ENCODE measurements at regions not wholly inside any gene's neighbourhood (a gene's known extent, or its start where the extent isn't known, plus 50 kb on each side); places are given as distances from the start of the nearest gene placed in this dataset. TPM values are rescaled to one million over a fixed set of nuclear protein-coding genes. Genes with fewer than 3 reads are reported as not detected.

- Histone ChIP-seq H3K9me3 (replicated peaks in 1 of 2; ENCODE audit: control insufficient read depth in 2 of 2, insufficient read depth in 1 of 2, low read depth in 1 of 2, low read length in 2 of 2) (peaks cover 0 to 1% of the 10 kb centered on the region in 2 donors), H3K9ac (ENCODE audit: low read depth, low read length, poor library complexity) (no peak overlapping the region), H2BK12ac (ENCODE audit: low read length) (no peak overlapping the region), H3K36me3 (replicated peaks in 1 of 2; ENCODE audit: control insufficient read depth in 2 of 2, insufficient read depth in 2 of 2, low read length in 2 of 2) (no peaks in the 10 kb centered on the region), H2BK120ac (ENCODE audit: low read depth, low read length) (no peak overlapping the region), H3K4me2 (ENCODE audit: insufficient read depth, low read length, poor library complexity, severe bottlenecking) (no peak overlapping the region), H2BK15ac (ENCODE audit: low read length) (no peak overlapping the region), H2AK5ac (ENCODE audit: low read depth, low read length) (no peak overlapping the region), H2BK5ac (ENCODE audit: low read length) (no peak overlapping the region), H2AFZ (ENCODE audit: low read length) (no peak overlapping the region), H4K8ac (ENCODE audit: low read depth, low read length) (no peak overlapping the region), H4K91ac (ENCODE audit: low read depth, low read length, poor library complexity) (no peak overlapping the region), H3K27ac (replicated peaks; ENCODE audit: low read length) (no peak overlapping the region), H3K27me3 (ENCODE audit: control insufficient read depth in 3 of 3, insufficient read depth in 3 of 3, low read depth in 1 of 3, low read length in 3 of 3) (no peaks in the 10 kb centered on the region), H3K4ac (ENCODE audit: low read length) (no peak overlapping the region), H3K4me1 (ENCODE audit: control insufficient read depth in 2 of 2, insufficient read depth in 1 of 2, low read depth in 1 of 2, low read length in 2 of 2) (no peaks in the 10 kb centered on the region), H3K79me1 (ENCODE audit: low read depth, low read length) (no peaks in the 10 kb centered on the region), H3K4me3 (ENCODE audit: low read length in 2 of 2) (no peak overlapping the region), H3K18ac (ENCODE audit: low read length) (no peak overlapping the region), H3K23ac (ENCODE audit: low read depth, low read length, poor library complexity) (no peak overlapping the region), H3K14ac (ENCODE audit: low read length) (no peak overlapping the region)
- DNase-seq (ENCODE audit: low spot score) = no peak
- WGBS, 2 donors (ENCODE audit: extremely low coverage in 2 of 2, insufficient read length in 2 of 2, insufficient replicate concordance in 1 of 2) = no CpG with 5 or more reads among the region's 4 CpGs
These were observed 49.8 kb upstream of the VGLL2 start for GRCh38 chr6:117215353-117216090.

Small RNAs in the stretch of these regions (small RNA-seq; reads per million reads assigned to genes)
- not detected for gene RNA5SP214 (ENCODE audit: insufficient read depth)
- gene RPS29P13 (ENCODE audit: insufficient read depth) = not detected
